ENCODE measurements at regions not wholly inside any gene's neighbourhood (a gene's known extent, or its start where the extent isn't known, plus 50 kb on each side); places are given as distances from the start of the nearest gene placed in this dataset.

DNA sequence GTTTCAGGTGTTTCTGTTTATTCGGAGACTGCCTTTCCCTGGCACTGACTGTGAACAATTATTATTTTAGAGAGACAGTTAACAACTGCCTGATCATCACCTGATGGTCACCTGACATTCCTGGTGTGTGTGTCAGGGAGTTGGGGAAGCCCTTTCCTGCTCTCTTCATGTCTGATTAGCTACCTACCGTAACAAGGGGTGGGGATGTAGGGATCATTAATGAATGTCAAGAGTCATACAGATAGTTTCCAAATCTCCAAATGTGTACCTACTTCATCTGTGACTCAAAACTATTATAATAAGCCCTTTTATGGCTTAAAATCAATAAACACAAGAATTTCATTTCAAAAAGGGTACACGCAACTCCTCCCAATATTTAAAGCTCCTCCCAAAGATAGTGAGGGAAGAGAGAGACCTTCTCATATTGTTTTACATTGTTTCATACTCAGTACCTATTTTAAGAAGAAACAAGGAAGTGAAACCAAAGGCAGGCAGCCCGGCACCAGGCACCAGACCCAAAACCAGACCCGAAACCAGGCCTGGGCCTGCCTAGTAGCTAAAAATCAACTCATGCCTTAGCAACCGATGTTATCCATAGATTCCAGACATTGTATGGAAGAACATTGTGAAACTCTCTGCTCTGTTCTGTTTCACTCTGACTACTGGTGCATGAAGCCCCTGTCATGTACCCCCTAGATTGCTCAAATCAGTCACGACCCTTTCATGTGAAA lies 844.9 kb upstream of the ALCAM start:
- TF ChIP-seq POLR2A (IDR thresholded peaks at IDR 0.05): no peak
- TF ChIP-seq, protein P1, sequence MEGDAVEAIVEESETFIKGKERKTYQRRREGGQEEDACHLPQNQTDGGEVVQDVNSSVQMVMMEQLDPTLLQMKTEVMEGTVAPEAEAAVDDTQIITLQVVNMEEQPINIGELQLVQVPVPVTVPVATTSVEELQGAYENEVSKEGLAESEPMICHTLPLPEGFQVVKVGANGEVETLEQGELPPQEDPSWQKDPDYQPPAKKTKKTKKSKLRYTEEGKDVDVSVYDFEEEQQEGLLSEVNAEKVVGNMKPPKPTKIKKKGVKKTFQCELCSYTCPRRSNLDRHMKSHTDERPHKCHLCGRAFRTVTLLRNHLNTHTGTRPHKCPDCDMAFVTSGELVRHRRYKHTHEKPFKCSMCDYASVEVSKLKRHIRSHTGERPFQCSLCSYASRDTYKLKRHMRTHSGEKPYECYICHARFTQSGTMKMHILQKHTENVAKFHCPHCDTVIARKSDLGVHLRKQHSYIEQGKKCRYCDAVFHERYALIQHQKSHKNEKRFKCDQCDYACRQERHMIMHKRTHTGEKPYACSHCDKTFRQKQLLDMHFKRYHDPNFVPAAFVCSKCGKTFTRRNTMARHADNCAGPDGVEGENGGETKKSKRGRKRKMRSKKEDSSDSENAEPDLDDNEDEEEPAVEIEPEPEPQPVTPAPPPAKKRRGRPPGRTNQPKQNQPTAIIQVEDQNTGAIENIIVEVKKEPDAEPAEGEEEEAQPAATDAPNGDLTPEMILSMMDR (IDR thresholded peaks at IDR 0.05): no peak
